Mucosa of rectum (tissue), 2 donors: ENCODE measurements at regions not wholly inside any gene's neighbourhood (a gene's known extent, or its start where the extent isn't known, plus 50 kb on each side); places are given as distances from the start of the nearest gene placed in this dataset.
A peak's percentile ranks its signal among the peaks of the same experiment; 100 is the strongest.
"Not testable (repeated sequence)": the region's sequence is repeated elsewhere in the genome, so short reads cannot be mapped to it uniquely, and the experiment has no call there.

Experiments used
- H3K27ac ChIP-seq, 2 donors: one replicate each; pipeline ENCODE4 v1.7.0; 2013; ENCODE audit warnings: inconsistent platforms in 2 of 2, low read depth in 2 of 2, low read length in 2 of 2
- H3K27me3 ChIP-seq, 2 donors: one replicate each; pipeline ENCODE4 v1.7.0; 2013; ENCODE audit warnings: low read length in 2 of 2; ENCODE audit not compliant: control insufficient read depth in 2 of 2, insufficient read depth in 2 of 2
- H3K36me3 ChIP-seq, 2 donors: one replicate each; pipeline ENCODE4 v1.7.0; 2013; ENCODE audit warnings: low read length in 2 of 2; ENCODE audit not compliant: control insufficient read depth in 2 of 2, insufficient read depth in 2 of 2
- H3K4me1 ChIP-seq, 2 donors: one replicate each; pipeline ENCODE4 v1.7.0; 2013; ENCODE audit warnings: low read length in 2 of 2, mild to moderate bottlenecking in 1 of 2; ENCODE audit not compliant: control insufficient read depth in 2 of 2, insufficient read depth in 2 of 2
- H3K4me3 ChIP-seq, 2 donors: one replicate each; pipeline ENCODE4 v1.7.0; 2013; ENCODE audit warnings: low read length in 2 of 2
- H3K9ac ChIP-seq, 2 donors: one replicate each; pipeline ENCODE4 v1.7.0; 2013; ENCODE audit warnings: low read length in 2 of 2, low read depth in 1 of 2, mild to moderate bottlenecking in 1 of 2
- H3K9me3 ChIP-seq, 2 donors: one replicate each; pipeline ENCODE4 v1.7.0; 2013; ENCODE audit warnings: low read length in 2 of 2; ENCODE audit not compliant: control insufficient read depth in 2 of 2
- donor health status: healthy.
- donor health status: Normal muscosa, but diverticular disease.

GRCh38 chr4:9505341-9505740 is 61.1 kb downstream of the DEFB131A start:
- H3K9me3 ChIP-seq, H3K36me3 ChIP-seq, H3K4me1 ChIP-seq, H3K27ac ChIP-seq, H3K27me3 ChIP-seq, H3K4me3 ChIP-seq, H3K9ac ChIP-seq: not testable (repeated sequence)

- H3K36me3 ChIP-seq, H3K9ac ChIP-seq, H3K27me3 ChIP-seq, H3K4me1 ChIP-seq, H3K4me3 ChIP-seq, H3K27ac ChIP-seq, H3K9me3 ChIP-seq: not testable (repeated sequence)
These were observed 62.5 kb downstream of the DEFB131A start for GRCh38 chr4:9506672-9507071.

GRCh38 chr4:9512941-9513340 is 68.7 kb downstream of the DEFB131A start:
- not testable (repeated sequence) for H3K27me3 ChIP-seq, H3K9me3 ChIP-seq, H3K36me3 ChIP-seq, H3K4me3 ChIP-seq, H3K27ac ChIP-seq, H3K4me1 ChIP-seq, H3K9ac ChIP-seq

- not testable (repeated sequence) for H3K9me3 ChIP-seq, H3K27ac ChIP-seq, H3K4me1 ChIP-seq, H3K27me3 ChIP-seq, H3K9ac ChIP-seq, H3K36me3 ChIP-seq, H3K4me3 ChIP-seq
These were observed 75.4 kb downstream of the DEFB131A start for GRCh38 chr4:9519631-9520030.

- H3K36me3 ChIP-seq, H3K9ac ChIP-seq, H3K27me3 ChIP-seq, H3K4me1 ChIP-seq, H3K4me3 ChIP-seq, H3K9me3 ChIP-seq, H3K27ac ChIP-seq: not testable (repeated sequence)
These were observed 78.7 kb downstream of the DEFB131A start for GRCh38 chr4:9522903-9523302.

- H3K27ac ChIP-seq, H3K36me3 ChIP-seq: not testable (repeated sequence)
These were observed 80.2 kb downstream of the DEFB131A start for GRCh38 chr4:9524406-9524805.

GRCh38 chr4:9532134-9532862 is 88.1 kb downstream of the DEFB131A start:
- not testable (repeated sequence) for H3K9me3 ChIP-seq, H3K27me3 ChIP-seq, H3K4me1 ChIP-seq, H3K36me3 ChIP-seq
- H3K4me3 ChIP-seq, result peak overlapping the region; percentile 68 to 81
- H3K9ac ChIP-seq, result peak overlapping the region; percentile 32 to 81
- peak overlapping the region; percentile 63 to 80 for H3K27ac ChIP-seq

More at GRCh38 chr4:9524406-9524805, 80.2 kb downstream of the DEFB131A start:
- H3K9me3 ChIP-seq, H3K4me3 ChIP-seq, H3K9ac ChIP-seq, H3K4me1 ChIP-seq, H3K27me3 ChIP-seq: not testable (repeated sequence)

- Histone ChIP-seq H3K9ac (peak overlapping the region in 1 of 2 donors; percentile 81), H3K4me3 (peak overlapping the region; percentile 68 to 81), H3K27ac (peak overlapping the region; percentile 63 to 80)
- not testable (repeated sequence) for H3K36me3 ChIP-seq, H3K4me1 ChIP-seq, H3K9me3 ChIP-seq, H3K27me3 ChIP-seq
These were observed 88.6 kb downstream of the DEFB131A start for GRCh38 chr4:9532863-9533192.

GRCh38 chr4:9537101-9537500 is 92.9 kb downstream of the DEFB131A start:
- H3K36me3 ChIP-seq, H3K27ac ChIP-seq, H3K9me3 ChIP-seq, H3K27me3 ChIP-seq, H3K9ac ChIP-seq, H3K4me3 ChIP-seq: not testable (repeated sequence)
- peaks cover 3 to 18% of the 10 kb centered on the region in 2 donors for H3K4me1 ChIP-seq

GRCh38 chr4:9539939-9540520 is 95.8 kb downstream of the DEFB131A start:
- not testable (repeated sequence) for H3K36me3 ChIP-seq, H3K9ac ChIP-seq, H3K4me3 ChIP-seq, H3K9me3 ChIP-seq, H3K27me3 ChIP-seq
- Histone ChIP-seq H3K4me1 (peaks cover 3 to 20% of the 10 kb centered on the region in 2 donors), H3K27ac (peak overlapping the region; percentile 68 to 71)
